GM12878 (cell line): ENCODE measurements at regions not wholly inside any gene's neighbourhood (a gene's known extent, or its start where the extent isn't known, plus 50 kb on each side); places are given as distances from the start of the nearest gene placed in this dataset.

Source experiments
- ATAC-seq: fragments of 200-7000 bp; cut with Tn5 transposase; 3 replicates; pipeline ENCODE4 v1.9.1; 2020; ENCODE audit warnings: mild to moderate bottlenecking, moderate library complexity
- BruUV-seq: library from RNA; stranded (reverse); fragments of 400-500 nt; replicated peaks from 2 replicates; lab custom pipeline; 2021; lab: Mats Ljungman, UMichigan
- CTCF ChIA-PET: fragments of 300-600 bp; sonication (Branson Sonifier 250); formaldehyde crosslinking; extraction: SDS; loops from one replicate; lab custom pipeline; 2021; ENCODE audit warnings: inconsistent platforms; lab: Yijun Ruan, JAX
- POLR2A ChIA-PET: fragments of 350-600 bp; formaldehyde crosslinking; extraction: SDS; loops from one replicate; lab custom pipeline; 2021; ENCODE audit warnings: inconsistent platforms; lab: Charles Lee
- RAD21 ChIA-PET: fragments of 300-600 bp; sonication (Branson Sonifier 250); formaldehyde crosslinking; loops from one replicate; lab custom pipeline; 2023; ENCODE audit warnings: antibody characterized with exemption; ENCODE audit not compliant: unreplicated experiment; lab: Charles Lee
- SMC1A ChIA-PET: fragments of 300-600 bp; sonication (Branson Sonifier 250); formaldehyde crosslinking; loops from one replicate; lab custom pipeline; 2023; ENCODE audit not compliant: unreplicated experiment, uncharacterized antibody; lab: Charles Lee
- DNase-seq: peaks from one replicate; pipeline ENCODE4 v3.0.0-alpha.2; 2011; ENCODE audit warnings: low read depth, low spot score
- FAIRE-seq: peaks from 3 replicates; lab custom pipeline; 2011; peaks lifted over from hg19 to GRCh38; lab: Jason Lieb, UNC
- H2AFZ ChIP-seq: 2 replicates; pipeline ENCODE4 v1.6.0; 2011; ENCODE audit warnings: low read depth, low read length, control low read depth; ENCODE audit not compliant: control insufficient read depth
- H3K27ac ChIP-seq: 2 replicates; pipeline ENCODE4 v1.5.1; 2011; ENCODE audit warnings: control low read depth; ENCODE audit not compliant: control insufficient read depth, insufficient read depth
- H3K27me3 ChIP-seq, 2 experiments: replicated peaks in 1 of 2; 2 replicates each; pipeline versions ENCODE4 v1.6.0 to v1.6.1; 2011; ENCODE audit warnings: low read length in 1 of 2; ENCODE audit not compliant: control insufficient read depth in 2 of 2, insufficient read depth in 2 of 2
- H3K36me3 ChIP-seq, 2 experiments: 2 replicates each; pipeline ENCODE4 v1.5.1; 2011; ENCODE audit warnings: low read length in 1 of 2; ENCODE audit not compliant: control insufficient read depth in 2 of 2, insufficient read depth in 2 of 2
- H3K4me1 ChIP-seq: 2 replicates; pipeline ENCODE4 v1.6.1; 2011; ENCODE audit warnings: mild to moderate bottlenecking, low read length, moderate library complexity, mixed read lengths; ENCODE audit not compliant: control insufficient read depth, insufficient read depth
- H3K4me2 ChIP-seq: 2 replicates; pipeline ENCODE4 v1.6.0; 2011; ENCODE audit warnings: control low read depth; ENCODE audit not compliant: control insufficient read depth, insufficient read depth
- H3K4me3 ChIP-seq: fragments of 200-600 bp; sonication (generic); 2 replicates; pipeline ENCODE4 v1.5.1; 2016
- H3K79me2 ChIP-seq: 2 replicates; pipeline ENCODE4 v1.6.0; 2011; ENCODE audit warnings: low read length; ENCODE audit not compliant: control insufficient read depth, insufficient read depth
- H3K9ac ChIP-seq: 2 replicates; pipeline ENCODE4 v1.8.0; 2011; ENCODE audit warnings: low read length, control low read depth, mixed read lengths; ENCODE audit not compliant: control insufficient read depth, insufficient read depth
- H3K9me3 ChIP-seq: replicated peaks from 3 replicates; pipeline ENCODE4 v1.5.1; 2011; ENCODE audit warnings: mild to moderate bottlenecking, low read length; ENCODE audit not compliant: control insufficient read depth, insufficient read depth
- H4K20me1 ChIP-seq: 2 replicates; pipeline ENCODE4 v1.6.0; 2011; ENCODE audit not compliant: control insufficient read depth, insufficient read depth
- EP300 ChIP-seq, 2 experiments: fragments of 150-350 bp in 1 of 2; IDR thresholded peaks; 2 replicates each; pipeline ENCODE4 v1.6.1; 2011 to 2012; ENCODE audit warnings: low read depth in 2 of 2, low read length in 2 of 2, borderline replicate concordance in 1 of 2, improper control_type of control experiment in 1 of 2, inconsistent platforms in 1 of 2; ENCODE audit not compliant: control insufficient read depth in 1 of 2
- MLLT1 ChIP-seq: fragments of 450-650 bp; IDR thresholded peaks from 2 replicates; pipeline ENCODE4 v1.6.1; 2016; ENCODE audit warnings: mild to moderate bottlenecking
- RBBP5 ChIP-seq: fragments of 200-600 bp; sonication (generic); conservative IDR thresholded peaks from 2 replicates; pipeline ENCODE4 v1.6.1; 2016
- SMC3 ChIP-seq: IDR thresholded peaks from 2 replicates; pipeline ENCODE4 v1.6.1; 2011; ENCODE audit warnings: low read length, improper control_type of control experiment, borderline replicate concordance
- TCF7 ChIP-seq: IDR thresholded peaks from 2 replicates; pipeline ENCODE4 v1.6.1; 2014; ENCODE audit warnings: antibody characterized with exemption, borderline replicate concordance
- ZBTB11 ChIP-seq: fragments of 450-650 bp; formaldehyde crosslinking; IDR thresholded peaks from 2 replicates; pipeline ENCODE4 v1.5.0; 2022; ENCODE audit warnings: mild to moderate bottlenecking, missing genetic modification characterization
- WGBS: methylation state at CpG from one replicate; pipeline ENCODE4 v1.1.6; 2016; ENCODE audit warnings: low lambda C conversion rate; ENCODE audit not compliant: insufficient replicate concordance, insufficient coverage; ENCODE audit errors: missing lambda C conversion rate; 5-methylcytosine and 5-hydroxymethylcytosine counted together
- in situ Hi-C: fragments of 300-500 bp; cut with MboI; formaldehyde crosslinking; loops from 9 replicates; pipeline ENCODE4 v1.14.3; 2018; ENCODE audit warnings: mixed read lengths
- intact Hi-C: fragments of 100-400 bp; cut with micrococcal nuclease; formaldehyde crosslinking; loops from one replicate; pipeline ENCODE4 v1.14.2; 2022; ENCODE audit not compliant: unreplicated experiment
- TF ChIP-seq, protein P1 (sequence below), 3 experiments: IDR thresholded peaks in 2 of 3; conservative IDR thresholded peaks in 1 of 3; 2 replicates each; pipeline ENCODE4 v1.5.1; 2011; ENCODE audit warnings: low read depth in 3 of 3, low read length in 3 of 3, mild to moderate bottlenecking in 3 of 3, control low read depth in 2 of 3, moderate library complexity in 2 of 3, inconsistent platforms in 1 of 3, mixed read lengths in 1 of 3; ENCODE audit not compliant: control insufficient read depth in 2 of 3, insufficient read depth in 1 of 3; ENCODE audit errors: extremely low read depth in 1 of 3
- TF ChIP-seq, protein P2 (sequence below): IDR thresholded peaks from 2 replicates; pipeline ENCODE4 v1.6.1; 2011; ENCODE audit warnings: borderline replicate concordance, low read depth, mild to moderate bottlenecking, moderate library complexity, mixed read lengths, low read length; ENCODE audit not compliant: insufficient read depth; ENCODE audit errors: extremely low read length

DNA sequence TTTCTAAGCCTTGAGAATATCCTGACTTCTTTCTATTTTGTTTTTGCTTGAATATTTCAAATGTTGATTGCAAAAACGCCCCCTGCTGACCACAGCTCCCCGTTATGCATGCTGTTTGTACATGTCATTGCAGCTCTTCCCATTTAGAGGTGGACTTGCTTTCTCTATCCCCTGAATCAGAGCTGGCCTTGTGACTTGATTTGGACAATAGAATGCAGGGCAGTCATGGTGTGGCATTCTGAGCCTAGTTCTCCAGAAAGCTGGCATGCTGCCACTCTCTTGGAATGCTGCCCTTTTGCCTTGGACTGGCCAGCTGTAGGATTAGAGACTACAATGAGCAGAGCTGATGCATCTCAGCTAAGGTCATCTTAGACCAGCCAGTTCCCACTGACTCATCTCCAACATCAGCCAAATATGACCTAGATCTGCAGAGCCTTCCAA lies 1561.5 kb downstream of the MRPL39 start:
- FAIRE-seq: no peak
- peak; percentile 60 for ATAC-seq
- TF ChIP-seq ZBTB11 (CRISPR knock-in tag): no peak
- TF ChIP-seq MLLT1: no peak
- TF ChIP-seq SMC3: peak; percentile 10; the same call in 1 of the 2 replicates
- TF ChIP-seq, protein P1, sequence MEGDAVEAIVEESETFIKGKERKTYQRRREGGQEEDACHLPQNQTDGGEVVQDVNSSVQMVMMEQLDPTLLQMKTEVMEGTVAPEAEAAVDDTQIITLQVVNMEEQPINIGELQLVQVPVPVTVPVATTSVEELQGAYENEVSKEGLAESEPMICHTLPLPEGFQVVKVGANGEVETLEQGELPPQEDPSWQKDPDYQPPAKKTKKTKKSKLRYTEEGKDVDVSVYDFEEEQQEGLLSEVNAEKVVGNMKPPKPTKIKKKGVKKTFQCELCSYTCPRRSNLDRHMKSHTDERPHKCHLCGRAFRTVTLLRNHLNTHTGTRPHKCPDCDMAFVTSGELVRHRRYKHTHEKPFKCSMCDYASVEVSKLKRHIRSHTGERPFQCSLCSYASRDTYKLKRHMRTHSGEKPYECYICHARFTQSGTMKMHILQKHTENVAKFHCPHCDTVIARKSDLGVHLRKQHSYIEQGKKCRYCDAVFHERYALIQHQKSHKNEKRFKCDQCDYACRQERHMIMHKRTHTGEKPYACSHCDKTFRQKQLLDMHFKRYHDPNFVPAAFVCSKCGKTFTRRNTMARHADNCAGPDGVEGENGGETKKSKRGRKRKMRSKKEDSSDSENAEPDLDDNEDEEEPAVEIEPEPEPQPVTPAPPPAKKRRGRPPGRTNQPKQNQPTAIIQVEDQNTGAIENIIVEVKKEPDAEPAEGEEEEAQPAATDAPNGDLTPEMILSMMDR (IDR thresholded peaks at IDR 0.05 in 2 of 3, conservative IDR thresholded peaks at IDR 0.05 in 1 of 3; ENCODE audit: control insufficient read depth in 2 of 3, extremely low read depth in 1 of 3, insufficient read depth in 1 of 3, low read depth in 3 of 3, low read length in 3 of 3): peak in 2 of 3 experiments; percentile 15 to 31; a peak in 1 of 6 replicates
- TF ChIP-seq TCF7: no peak
- no peak for TF ChIP-seq RBBP5
- TF ChIP-seq, protein P2, sequence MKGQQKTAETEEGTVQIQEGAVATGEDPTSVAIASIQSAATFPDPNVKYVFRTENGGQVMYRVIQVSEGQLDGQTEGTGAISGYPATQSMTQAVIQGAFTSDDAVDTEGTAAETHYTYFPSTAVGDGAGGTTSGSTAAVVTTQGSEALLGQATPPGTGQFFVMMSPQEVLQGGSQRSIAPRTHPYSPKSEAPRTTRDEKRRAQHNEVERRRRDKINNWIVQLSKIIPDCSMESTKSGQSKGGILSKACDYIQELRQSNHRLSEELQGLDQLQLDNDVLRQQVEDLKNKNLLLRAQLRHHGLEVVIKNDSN: no peak
- TF ChIP-seq EP300 (IDR thresholded peaks at IDR 0.05; ENCODE audit: borderline replicate concordance in 1 of 2, control insufficient read depth in 1 of 2, low read depth in 2 of 2, low read length in 2 of 2): no peak
- no peak overlapping the region for H3K4me3 ChIP-seq
- H3K4me2 ChIP-seq: no peak overlapping the region
- H3K4me1 ChIP-seq: no peaks in the 10 kb centered on the region
- no TSS peak for BruUV-seq
- ChIA-PET RAD21 (no interaction called here), POLR2A (no interaction called here), CTCF (interaction anchor here (0.6 to 1.9 kb wide), 8 partner anchors 9 to 1434 kb away, joined by 3 to 7 read pairs (median 3); no protein-coding TSS in a partner anchor), SMC1A (interaction anchor here (0.6 to 1.0 kb wide), 3 partner anchors 394 to 1256 kb away, joined by 3 read pairs; no protein-coding TSS in a partner anchor)
- no peaks in the 10 kb centered on the region for H3K9me3 ChIP-seq
- in situ Hi-C loops (no loop called here), intact Hi-C loops (no loop called here)
- H2AFZ ChIP-seq: no peak overlapping the region
- no peak overlapping the region for H3K9ac ChIP-seq
- 3% methylated on average over 2 of the region's 2 CpGs for WGBS
- H4K20me1 ChIP-seq: no peaks in the 10 kb centered on the region
- no peaks in the 10 kb centered on the region for H3K27me3 ChIP-seq
- no peak for DNase-seq
- H3K36me3 ChIP-seq: no peaks in the 10 kb centered on the region
- H3K79me2 ChIP-seq: no peaks in the 10 kb centered on the region
- H3K27ac ChIP-seq: no peak overlapping the region
